Heart left ventricle (tissue), 13 donors: ENCODE measurements at regions not wholly inside any gene's neighbourhood (a gene's known extent, or its start where the extent isn't known, plus 50 kb on each side); places are given as distances from the start of the nearest gene placed in this dataset.
A peak's percentile ranks its signal among the peaks of the same experiment; 100 is the strongest.

Experiments
- POLR2A ChIP-seq, 2 donors: fragments of 450-650 bp; IDR thresholded peaks; one replicate each; pipeline ENCODE4 v1.6.1; 2017; ENCODE audit warnings: antibody characterized with exemption in 2 of 2, mild to moderate bottlenecking in 2 of 2, moderate library complexity in 2 of 2
- TF ChIP-seq, protein P1 (sequence below), 12 donors: fragments of 200-600 bp; sonication (generic) in 4 of 12; IDR thresholded peaks; one replicate each; pipeline versions ENCODE4 v1.5.0 to v1.8.0; 2018 to 2022; ENCODE audit warnings: antibody characterized with exemption in 12 of 12, mild to moderate bottlenecking in 5 of 12
- donor health status: ischemic (EF 13 %, LVEDD 7.1; RV severe dilation, severe dysfunction).
- donor health status: DM: no; HTN: yes; CAD: no.
- donor health status: DM: no; HTN: no; CAD: no.
- donor health status: ischemic (EF 25% LVEDD 6.9; RV normal size, moderate dysfunction).
- donor health status: ischemic (EF 25% LVEDD 5.7; RV mildly dilated, moderate dysfunction).
- donor health status: ischemic (EF 35%, LVEDD 5.7; RV mildly dilated, moderate dysfunction).
- donor health status: nonischemic (EF 11% LVEDD 7.7; RV severe dilation, severe dysfunction).
- donor health status: DM: yes; HTN: yes; CAD: no.
- donor health status: PGD.
- donor health status: ischemic (EF 29% LVEDD 5.4; RV normal size, mild dysfunction).
- donor health status: nonischemic (EF 23%, LVEDD 6.1; RV moderate dilation, normal function).

DNA sequence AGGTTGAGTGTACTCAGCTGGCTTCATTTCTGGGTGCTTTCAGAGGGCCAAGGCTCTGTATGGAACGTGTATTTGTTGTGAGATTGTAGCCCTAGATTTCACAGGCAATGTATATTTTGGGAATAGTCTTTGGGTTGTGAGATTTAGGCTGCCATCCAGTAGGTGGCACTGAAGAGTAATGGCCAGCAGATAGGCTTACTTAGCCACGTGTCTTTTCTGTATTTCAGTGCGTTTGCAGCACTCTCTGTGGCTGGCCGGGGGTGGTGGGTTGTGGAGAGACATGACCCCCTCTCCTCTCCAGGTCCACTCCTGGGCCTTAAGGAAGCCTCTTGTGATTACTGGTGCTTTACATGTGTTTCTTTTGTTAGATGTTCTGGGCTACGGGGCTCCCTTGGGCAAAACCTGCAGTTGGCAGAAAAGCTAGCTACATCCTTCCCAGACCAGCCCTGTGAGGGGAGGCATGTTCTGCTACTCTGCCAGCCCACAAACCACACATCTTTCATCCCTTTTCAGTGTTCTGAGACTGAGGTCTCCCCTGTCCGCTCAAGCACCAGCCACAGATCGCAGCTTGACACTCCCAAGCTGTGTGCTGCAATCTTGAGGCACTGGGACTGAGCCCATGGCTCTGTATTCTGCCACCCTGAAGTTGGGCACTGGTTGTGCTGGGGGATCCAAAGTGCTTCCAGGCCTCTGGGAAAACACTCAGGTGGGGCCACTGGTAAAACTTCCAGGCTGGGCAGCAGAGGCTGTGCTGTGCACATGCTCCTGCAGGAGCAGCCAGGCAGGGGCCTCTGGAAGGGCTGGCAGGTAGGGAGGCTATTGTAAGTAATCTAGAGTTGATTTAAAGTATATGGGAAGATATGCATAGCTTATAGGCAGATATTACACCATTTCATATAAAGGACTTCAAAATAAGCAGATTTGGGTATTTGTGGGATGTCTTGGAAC, 1096.8 kb upstream of the PCDH20 start:
- TF ChIP-seq, protein P1, sequence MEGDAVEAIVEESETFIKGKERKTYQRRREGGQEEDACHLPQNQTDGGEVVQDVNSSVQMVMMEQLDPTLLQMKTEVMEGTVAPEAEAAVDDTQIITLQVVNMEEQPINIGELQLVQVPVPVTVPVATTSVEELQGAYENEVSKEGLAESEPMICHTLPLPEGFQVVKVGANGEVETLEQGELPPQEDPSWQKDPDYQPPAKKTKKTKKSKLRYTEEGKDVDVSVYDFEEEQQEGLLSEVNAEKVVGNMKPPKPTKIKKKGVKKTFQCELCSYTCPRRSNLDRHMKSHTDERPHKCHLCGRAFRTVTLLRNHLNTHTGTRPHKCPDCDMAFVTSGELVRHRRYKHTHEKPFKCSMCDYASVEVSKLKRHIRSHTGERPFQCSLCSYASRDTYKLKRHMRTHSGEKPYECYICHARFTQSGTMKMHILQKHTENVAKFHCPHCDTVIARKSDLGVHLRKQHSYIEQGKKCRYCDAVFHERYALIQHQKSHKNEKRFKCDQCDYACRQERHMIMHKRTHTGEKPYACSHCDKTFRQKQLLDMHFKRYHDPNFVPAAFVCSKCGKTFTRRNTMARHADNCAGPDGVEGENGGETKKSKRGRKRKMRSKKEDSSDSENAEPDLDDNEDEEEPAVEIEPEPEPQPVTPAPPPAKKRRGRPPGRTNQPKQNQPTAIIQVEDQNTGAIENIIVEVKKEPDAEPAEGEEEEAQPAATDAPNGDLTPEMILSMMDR (IDR thresholded peaks at IDR 0.05) = peak in 7 of 12 donors; percentile 6 to 50 (median 29)
- TF ChIP-seq POLR2A (IDR thresholded peaks at IDR 0.05) = no peak
